HK-2 (cell line): ENCODE measurements at regions not wholly inside any gene's neighbourhood (a gene's known extent, or its start where the extent isn't known, plus 50 kb on each side); places are given as distances from the start of the nearest gene placed in this dataset.

Experiments used
- DNase-seq: peaks from one replicate; pipeline ENCODE4 v3.0.0-alpha.2; 2018; ENCODE audit not compliant: unreplicated experiment

GRCh38 chr1:21346365-21347071 is 56.3 kb upstream of the ECE1 start:
- DNase-seq: no peak

GRCh38 chr1:21344750-21345443 is 54.6 kb upstream of the ECE1 start:
- no peak for DNase-seq

- no peak for DNase-seq
Observed at GRCh38 chr1:21344098-21344749, 54.0 kb upstream of the ECE1 start.

- no peak for DNase-seq
Observed at GRCh38 chr1:21342961-21343838, 52.9 kb upstream of the ECE1 start.

- DNase-seq: no peak
Observed at GRCh38 chr1:21341517-21342078, 51.3 kb upstream of the ECE1 start.

- no peak for DNase-seq
Observed at GRCh38 chr1:21341022-21341421, 50.8 kb upstream of the ECE1 start.

GRCh38 chr1:21340230-21340945 is 50.1 kb upstream of the ECE1 start:
- DNase-seq: no peak
